ENCODE measurements at regions not wholly inside any gene's neighbourhood (a gene's known extent, or its start where the extent isn't known, plus 50 kb on each side); places are given as distances from the start of the nearest gene placed in this dataset.

GRCh38 chr9:88682431-88682831 lies 147.5 kb downstream of the NXNL2 start:
- ChIA-PET POLR2A (no interaction called here), CTCF (no interaction called here)
- no peak overlapping the region for H3K4me3 ChIP-seq (ENCODE audit: low read depth in 2 of 2, low read length in 2 of 2)
- no peak overlapping the region for H3K27ac ChIP-seq (ENCODE audit: low read length)
- in situ Hi-C loops (cut with HindIII; ENCODE audit: low pct_unique_long_range_greater_than_20kb, low sequenced_read_pairs) (no loop called here), intact Hi-C loops (cut with micrococcal nuclease; ENCODE audit: unreplicated experiment) (no loop called here)
- no peak for DNase-seq (ENCODE audit: low read depth, low spot score)
- TF ChIP-seq TCF7L2 (IDR thresholded peaks at IDR 0.05; ENCODE audit: low read depth, low read length): no peak
- no peak for TF ChIP-seq POLR2AphosphoS5 (IDR thresholded peaks at IDR 0.05; ENCODE audit: low read depth, low read length)
- TF ChIP-seq CTCF (IDR thresholded peaks at IDR 0.05): no peak
- no peak for TF ChIP-seq REST (IDR thresholded peaks at IDR 0.05; ENCODE audit: insufficient read depth in 1 of 2, low read depth in 2 of 2, low read length in 1 of 2)
- TF ChIP-seq SIN3A (IDR thresholded peaks at IDR 0.05; ENCODE audit: borderline replicate concordance, insufficient read depth, low read depth, low read length): no peak
- no peaks in the 10 kb centered on the region for H3K4me1 ChIP-seq (ENCODE audit: control insufficient read depth, insufficient read depth, low read length)
- no peak for ATAC-seq
- H3K36me3 ChIP-seq (ENCODE audit: control insufficient read depth, insufficient read depth, low read length): no peaks in the 10 kb centered on the region
- H3K9me3 ChIP-seq (ENCODE audit: control insufficient read depth, insufficient read depth, low read depth, low read length): no peaks in the 10 kb centered on the region
- no peaks in the 10 kb centered on the region for H3K27me3 ChIP-seq (ENCODE audit: control insufficient read depth, insufficient read depth, low read length)
- no TSS peak for BruUV-seq (replicated peaks)

GRCh38 chr9:88684046-88684445 lies 149.1 kb downstream of the NXNL2 start:
- in situ Hi-C loops (cut with HindIII; ENCODE audit: low pct_unique_long_range_greater_than_20kb, low sequenced_read_pairs) (no loop called here), intact Hi-C loops (cut with micrococcal nuclease; ENCODE audit: unreplicated experiment) (no loop called here)
- no peaks in the 10 kb centered on the region for H3K36me3 ChIP-seq (ENCODE audit: control insufficient read depth, insufficient read depth, low read length)
- TF ChIP-seq CTCF (IDR thresholded peaks at IDR 0.05) (no peak), POLR2AphosphoS5 (IDR thresholded peaks at IDR 0.05; ENCODE audit: low read depth, low read length) (no peak), SIN3A (IDR thresholded peaks at IDR 0.05; ENCODE audit: borderline replicate concordance, insufficient read depth, low read depth, low read length) (no peak), TCF7L2 (IDR thresholded peaks at IDR 0.05; ENCODE audit: low read depth, low read length) (no peak), REST (IDR thresholded peaks at IDR 0.05; ENCODE audit: insufficient read depth in 1 of 2, low read depth in 2 of 2, low read length in 1 of 2) (no peak)
- no peaks in the 10 kb centered on the region for H3K9me3 ChIP-seq (ENCODE audit: control insufficient read depth, insufficient read depth, low read depth, low read length)
- CTCF ChIA-PET: no interaction called here
- no peaks in the 10 kb centered on the region for H3K27me3 ChIP-seq (ENCODE audit: control insufficient read depth, insufficient read depth, low read length)
- no peak overlapping the region for H3K4me3 ChIP-seq (ENCODE audit: low read depth in 2 of 2, low read length in 2 of 2)
- DNase-seq (ENCODE audit: low read depth, low spot score) (no peak), ATAC-seq (no peak)
- no peaks in the 10 kb centered on the region for H3K4me1 ChIP-seq (ENCODE audit: control insufficient read depth, insufficient read depth, low read length)
- no peak overlapping the region for H3K27ac ChIP-seq (ENCODE audit: low read length)
- POLR2A ChIA-PET: no interaction called here
- BruUV-seq (replicated peaks): no TSS peak
